Effector memory CD8-positive, alpha-beta T cell (primary cell): ENCODE measurements at regions not wholly inside any gene's neighbourhood (a gene's known extent, or its start where the extent isn't known, plus 50 kb on each side); places are given as distances from the start of the nearest gene placed in this dataset.

Experiments used
- ATAC-seq: fragments of 150-1000 bp; cut with Tn5 transposase; replicated peaks from 2 replicates; pipeline ENCODE4 v1.10.0; 2021; ENCODE audit warnings: mild to moderate bottlenecking, moderate library complexity
- DNase-seq, 3 experiments: peaks; one replicate each; pipeline ENCODE4 v3.0.0; 2021
- H3K27ac Mint-ChIP-seq, 2 donors: one replicate each; pipeline ENCODE4 v1.8.0; 2022; ENCODE audit warnings: mild to moderate bottlenecking in 2 of 2, mixed read lengths in 2 of 2, moderate library complexity in 2 of 2
- H3K27me3 Mint-ChIP-seq, 2 donors: one replicate each; pipeline ENCODE4 v1.8.0; 2022; ENCODE audit warnings: mixed read lengths in 2 of 2
- H3K36me3 Mint-ChIP-seq: one replicate; pipeline ENCODE4 v1.8.0; 2022; ENCODE audit warnings: mild to moderate bottlenecking, moderate library complexity, mixed read lengths; ENCODE audit not compliant: insufficient read depth
- H3K4me1 Mint-ChIP-seq, 2 donors: one replicate each; pipeline ENCODE4 v1.8.0; 2022; ENCODE audit warnings: low read depth in 2 of 2, mixed read lengths in 2 of 2
- H3K4me3 Mint-ChIP-seq, 2 donors: one replicate each; pipeline ENCODE4 v1.8.0; 2022; ENCODE audit warnings: mild to moderate bottlenecking in 2 of 2, mixed read lengths in 2 of 2, moderate library complexity in 2 of 2
- H3K9me3 Mint-ChIP-seq, 2 donors: one replicate each; pipeline ENCODE4 v1.8.0; 2022; ENCODE audit warnings: mixed read lengths in 2 of 2

DNA sequence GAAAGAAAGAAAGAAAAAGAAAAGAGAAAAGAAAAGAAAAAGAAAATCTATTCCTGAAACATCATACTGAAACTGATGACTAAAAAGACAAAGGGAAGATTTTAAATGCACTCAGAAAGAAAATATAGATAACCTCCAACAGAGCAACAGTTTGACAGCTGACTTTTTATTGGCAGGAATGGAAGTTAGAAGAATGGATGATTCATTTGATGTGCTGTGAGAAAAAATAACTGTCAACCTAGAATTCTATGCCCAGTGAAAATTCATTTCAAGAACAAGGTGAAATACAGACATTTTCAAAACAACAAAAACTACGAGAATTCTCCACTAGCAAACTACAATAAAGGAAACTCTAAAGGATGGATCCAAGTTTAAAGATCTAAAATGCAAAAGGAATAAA, 50.5 kb upstream of the HSPA12A start:
- Mint-ChIP-seq H3K27me3 (peaks cover 26 to 51% of the 10 kb centered on the region in 2 donors), H3K4me1 (peaks cover 5 to 7% of the 10 kb centered on the region in 2 donors), H3K27ac (no peak overlapping the region), H3K36me3 (peaks cover 3% of the 10 kb centered on the region), H3K4me3 (no peak overlapping the region), H3K9me3 (no peaks in the 10 kb centered on the region)
- no peak for DNase-seq
- ATAC-seq, result no peak

DNA sequence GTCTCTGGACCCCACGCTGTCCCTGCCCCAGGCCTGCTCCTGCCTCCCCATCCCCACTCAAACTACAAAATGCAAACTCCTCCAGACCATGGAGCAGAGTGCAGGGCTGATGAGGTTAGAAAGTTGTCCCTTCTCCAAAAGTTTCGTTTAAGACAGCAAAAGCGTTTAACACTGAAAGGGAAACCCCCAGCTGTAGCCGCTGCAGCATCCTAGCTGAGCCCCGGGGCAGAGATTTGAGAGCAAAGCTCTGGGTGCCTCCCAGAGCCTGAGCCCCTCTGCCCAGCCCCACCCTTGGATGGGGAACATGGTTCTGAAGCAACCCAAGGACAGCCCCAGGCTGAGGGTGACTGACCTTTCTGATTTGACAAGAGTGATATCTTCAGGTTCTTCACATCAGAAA, 52.8 kb upstream of the ENO4 start:
- H3K36me3 Mint-ChIP-seq, result peaks cover 3% of the 10 kb centered on the region
- no peak for DNase-seq
- H3K27me3 Mint-ChIP-seq, result peaks cover 33 to 60% of the 10 kb centered on the region in 2 donors
- no peaks in the 10 kb centered on the region for H3K4me1 Mint-ChIP-seq
- H3K9me3 Mint-ChIP-seq, result no peaks in the 10 kb centered on the region
- peak overlapping the region in 1 of 2 donors; percentile 31 for H3K27ac Mint-ChIP-seq
- ATAC-seq, result no peak
- H3K4me3 Mint-ChIP-seq, result no peak overlapping the region

DNA sequence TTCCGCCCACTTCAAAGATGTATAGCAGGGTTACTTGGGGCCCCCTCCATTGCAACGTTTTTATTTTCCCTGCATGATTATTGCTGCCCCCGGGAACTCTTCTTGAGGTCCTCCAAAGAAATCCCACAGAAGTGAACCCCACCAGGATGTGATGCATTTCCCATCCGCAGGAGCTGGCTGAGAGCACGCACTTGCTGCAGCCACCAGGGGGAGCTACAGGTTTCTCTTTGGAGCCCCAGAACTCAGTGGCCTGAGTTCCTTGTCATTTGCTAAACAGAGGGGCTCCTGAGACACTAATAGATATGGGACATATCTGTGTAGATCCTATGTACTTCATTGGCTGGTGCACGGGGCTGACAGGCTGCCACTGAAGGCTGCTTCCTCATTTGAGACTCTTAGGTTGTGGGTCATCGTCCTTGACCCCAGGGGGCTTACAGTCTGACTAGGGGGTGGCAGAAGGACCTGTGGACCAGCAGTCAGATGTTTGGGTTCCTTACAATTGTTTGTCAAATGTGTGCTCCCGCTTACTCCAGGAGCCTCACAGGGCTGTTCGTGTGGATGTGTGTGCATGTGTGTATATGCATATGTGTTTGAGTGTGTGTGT, 52.3 kb upstream of the ENO4 start:
- peaks cover 30 to 59% of the 10 kb centered on the region in 2 donors for H3K27me3 Mint-ChIP-seq
- DNase-seq, result peak; percentile 37 to 44 (median 39)
- H3K4me1 Mint-ChIP-seq, result no peaks in the 10 kb centered on the region
- H3K9me3 Mint-ChIP-seq, result no peaks in the 10 kb centered on the region
- H3K36me3 Mint-ChIP-seq, result peaks cover 3% of the 10 kb centered on the region
- peak overlapping the region in 1 of 2 donors; percentile 31 for H3K27ac Mint-ChIP-seq
- H3K4me3 Mint-ChIP-seq, result no peak overlapping the region
- ATAC-seq, result peak; percentile 60

DNA sequence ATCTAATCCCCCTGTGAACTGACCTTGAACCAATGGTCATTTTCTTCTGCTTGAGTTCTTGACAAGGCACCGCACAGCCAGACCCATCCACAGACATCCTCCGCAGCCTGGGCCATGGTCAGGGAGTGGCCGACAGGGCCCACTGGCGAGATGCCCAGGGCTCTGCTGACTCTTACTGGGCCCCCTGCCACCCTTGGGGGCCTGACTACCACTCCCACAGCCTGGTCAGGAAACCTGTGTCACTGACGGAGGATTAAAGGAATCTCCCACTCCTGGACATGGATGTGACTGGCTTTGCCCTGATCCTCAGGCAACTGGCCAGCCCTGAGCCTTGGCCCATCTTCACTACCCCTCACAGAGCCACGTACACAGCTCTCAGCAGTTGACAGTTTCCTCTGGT, 50.4 kb upstream of the ENO4 start:
- no peak overlapping the region for H3K4me3 Mint-ChIP-seq
- no peak overlapping the region for H3K27ac Mint-ChIP-seq
- H3K4me1 Mint-ChIP-seq, result no peaks in the 10 kb centered on the region
- no peaks in the 10 kb centered on the region for H3K9me3 Mint-ChIP-seq
- no peak for ATAC-seq
- peaks cover 12 to 60% of the 10 kb centered on the region in 2 donors for H3K27me3 Mint-ChIP-seq
- DNase-seq, result no peak
- H3K36me3 Mint-ChIP-seq, result peaks cover 3% of the 10 kb centered on the region
